ENCODE measurements at regions not wholly inside any gene's neighbourhood (a gene's known extent, or its start where the extent isn't known, plus 50 kb on each side); places are given as distances from the start of the nearest gene placed in this dataset.

GRCh38 chr13:74450964-74451363 is 316.8 kb upstream of the KLF12 start:
- no peak for DNase-seq

DNA sequence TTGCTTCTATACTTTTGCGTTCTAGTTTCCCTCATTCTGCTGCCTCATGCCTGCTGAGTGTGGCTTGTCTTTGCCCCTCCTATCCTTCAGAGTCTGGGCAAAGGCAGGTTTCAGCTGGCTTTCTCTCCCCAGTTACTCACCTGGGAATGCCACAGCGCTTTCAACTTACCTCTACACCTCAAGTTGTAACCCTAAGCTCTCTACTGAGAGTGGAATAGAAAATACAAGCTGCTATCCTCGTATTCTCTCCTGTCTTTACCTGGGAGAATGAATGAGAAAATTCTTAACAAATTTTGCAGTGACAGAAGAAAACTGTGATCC is 316.3 kb upstream of the KLF12 start:
- no peak for DNase-seq

DNA sequence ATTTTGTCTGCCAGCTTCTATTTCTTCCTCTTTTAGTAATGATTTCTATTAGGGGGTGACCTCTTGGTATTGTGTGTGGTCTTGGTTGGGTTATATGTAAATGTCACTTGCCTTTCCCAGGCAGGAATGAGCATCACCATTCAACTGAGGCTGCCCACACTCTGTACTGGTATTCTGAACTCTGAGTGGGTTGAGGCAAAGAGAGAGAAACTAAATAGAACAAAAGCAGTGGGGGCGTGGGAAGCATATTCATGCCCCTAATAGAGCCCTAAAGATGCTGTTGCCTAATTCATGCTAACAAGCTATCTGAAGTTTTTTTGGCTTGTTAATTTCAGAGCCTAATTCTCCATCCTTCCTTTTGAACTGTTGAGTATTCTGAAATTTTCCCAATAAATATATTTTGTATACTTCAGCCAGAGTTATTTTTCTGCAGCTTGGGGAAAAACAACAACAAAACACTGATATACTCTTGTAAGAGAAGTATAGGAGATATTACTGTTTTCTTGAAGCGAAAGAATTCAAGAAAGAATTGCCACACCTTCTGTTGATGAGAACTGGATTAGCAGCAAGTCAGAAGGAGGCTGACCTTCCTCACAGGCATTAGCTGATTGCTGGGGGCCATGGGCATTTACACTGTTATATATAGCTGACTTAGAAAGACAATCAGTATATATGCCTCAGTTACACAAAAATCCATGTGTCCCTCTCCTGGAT is 315.8 kb upstream of the KLF12 start:
- DNase-seq, result no peak

DNA sequence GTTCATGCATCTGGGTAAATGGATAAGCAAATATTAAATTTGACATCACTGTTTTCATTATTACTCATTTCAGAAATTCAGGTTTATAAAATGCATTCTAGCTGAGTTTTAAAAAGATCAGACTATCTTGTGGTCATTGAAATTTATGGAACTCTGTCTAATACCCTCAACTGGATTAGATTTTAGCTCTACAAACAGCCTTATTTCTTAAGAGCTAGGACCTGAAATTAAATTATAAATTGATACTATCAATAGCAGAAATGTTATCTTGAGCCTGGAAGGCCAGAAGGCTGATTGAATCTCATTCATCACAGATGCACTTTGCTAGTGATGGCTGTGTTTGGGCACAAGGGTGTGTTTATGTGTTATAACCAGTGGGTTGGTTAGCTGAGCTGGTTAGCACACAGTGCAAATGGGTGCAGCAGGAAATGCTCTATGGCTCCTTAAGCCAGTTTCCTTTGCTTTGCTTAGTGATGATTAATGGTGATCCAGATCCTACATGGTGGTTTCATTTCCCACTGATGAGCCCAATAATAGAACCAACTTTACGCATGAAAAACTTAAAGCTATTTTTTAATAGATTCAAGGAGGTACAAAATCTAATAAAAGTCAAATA is 310.8 kb upstream of the KLF12 start:
- DNase-seq, result no peak

DNA sequence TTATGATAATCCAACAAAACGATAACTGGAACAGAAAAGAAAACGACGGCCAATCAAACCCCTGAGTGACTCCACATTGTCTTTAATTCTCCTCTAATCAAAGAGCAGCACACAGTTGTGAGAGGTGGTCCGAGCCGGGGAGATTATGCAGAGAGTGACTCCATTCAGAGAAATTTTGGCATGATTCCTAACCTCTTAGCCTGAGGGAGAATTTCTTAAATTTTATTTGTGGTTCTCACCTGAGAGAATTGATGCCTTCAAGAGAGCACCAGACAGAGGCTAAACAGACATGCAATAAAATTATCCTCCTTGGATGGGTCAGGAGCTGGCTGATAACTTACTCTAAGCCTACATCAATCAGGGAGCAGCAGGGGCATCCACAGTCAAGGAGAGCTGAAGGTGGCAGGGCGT is 310.0 kb upstream of the KLF12 start:
- DNase-seq, result no peak

GRCh38 chr13:74443631-74444030 is 309.4 kb upstream of the KLF12 start:
- no peak for DNase-seq

DNA sequence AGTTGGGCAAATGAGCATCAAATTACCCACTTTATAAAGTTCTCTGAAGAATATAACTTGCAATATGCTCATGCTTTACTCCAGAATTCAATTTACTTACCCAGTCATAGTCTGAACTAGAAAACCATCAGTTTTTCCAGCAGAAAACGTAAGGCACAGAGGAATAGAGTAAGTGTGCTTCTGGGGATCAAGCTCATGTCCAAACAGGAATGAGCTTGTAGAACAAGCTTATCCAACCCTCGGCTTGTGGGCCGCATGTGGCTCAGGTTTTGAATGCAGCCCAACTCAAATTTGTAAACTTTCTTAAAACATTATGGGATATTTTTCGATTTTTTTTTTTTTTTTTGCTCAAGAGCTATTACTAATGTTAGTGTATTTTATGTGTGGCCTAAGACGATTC is 308.5 kb upstream of the KLF12 start:
- no peak for DNase-seq

- no peak for DNase-seq
Measured at GRCh38 chr13:74438901-74439300, 304.7 kb upstream of the KLF12 start.

DNA sequence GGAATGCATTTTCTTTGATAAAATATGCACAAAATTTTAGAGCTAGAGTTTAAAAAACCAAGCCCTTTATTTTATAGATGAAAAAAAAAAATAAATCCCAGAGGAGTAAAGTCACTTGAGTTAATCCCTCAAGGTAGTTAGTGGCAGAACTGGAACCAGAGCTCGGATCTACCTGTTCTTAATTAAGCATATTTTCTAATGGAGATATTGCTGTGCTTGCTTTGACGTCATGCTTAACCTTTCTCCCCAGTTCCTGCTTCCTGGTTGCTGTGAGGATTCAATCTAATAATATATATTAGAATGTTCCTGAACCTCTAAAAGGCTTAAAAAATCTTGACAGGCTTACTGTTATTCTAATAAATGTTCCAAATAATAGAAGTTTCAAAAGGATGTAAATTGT is 300.6 kb upstream of the KLF12 start:
- DNase-seq, result no peak

GRCh38 chr13:74424455-74424854 is 290.3 kb upstream of the KLF12 start:
- no peak for DNase-seq

DNA sequence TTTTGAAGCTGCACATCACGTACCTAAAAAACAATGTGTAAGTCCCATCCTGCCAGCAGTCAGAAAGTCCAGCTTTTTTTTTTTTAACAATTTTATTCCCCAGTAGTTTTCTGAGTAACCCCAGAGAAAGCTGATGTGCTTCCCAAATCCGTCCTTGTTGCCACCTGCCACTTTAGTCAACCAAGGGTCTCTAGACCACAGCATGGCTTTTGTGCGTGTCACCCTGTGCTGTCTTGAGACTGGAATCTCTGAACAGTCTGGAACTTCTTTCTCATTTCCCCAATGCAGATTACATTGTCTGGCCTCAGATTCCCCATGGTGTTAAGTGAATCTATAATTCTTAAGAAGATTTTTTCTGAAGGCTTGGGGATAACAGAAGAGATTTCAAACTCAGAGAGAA is 289.2 kb upstream of the KLF12 start:
- no peak for DNase-seq

DNA sequence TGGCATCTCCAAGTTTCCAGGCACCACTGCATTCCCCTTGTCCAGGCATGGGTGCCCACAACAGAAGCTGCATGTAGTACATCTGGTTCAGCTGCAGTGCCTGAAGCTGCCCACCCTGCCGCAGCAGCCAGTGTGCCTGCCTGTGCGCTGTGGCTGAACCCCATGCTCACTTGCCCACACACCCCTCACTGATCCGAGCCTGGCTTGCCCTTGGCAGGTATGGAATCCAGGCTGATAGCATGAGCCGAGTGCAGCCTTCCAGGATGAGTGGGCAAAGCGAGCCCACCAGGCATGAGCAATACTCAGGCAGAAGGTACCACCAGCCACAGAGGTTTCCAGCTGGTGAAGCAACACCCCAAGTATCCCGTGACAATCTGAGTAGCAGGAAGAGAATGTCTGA is 280.3 kb upstream of the KLF12 start:
- DNase-seq, result no peak

GRCh38 chr13:74413482-74413881 is 279.3 kb upstream of the KLF12 start:
- DNase-seq, result no peak

DNA sequence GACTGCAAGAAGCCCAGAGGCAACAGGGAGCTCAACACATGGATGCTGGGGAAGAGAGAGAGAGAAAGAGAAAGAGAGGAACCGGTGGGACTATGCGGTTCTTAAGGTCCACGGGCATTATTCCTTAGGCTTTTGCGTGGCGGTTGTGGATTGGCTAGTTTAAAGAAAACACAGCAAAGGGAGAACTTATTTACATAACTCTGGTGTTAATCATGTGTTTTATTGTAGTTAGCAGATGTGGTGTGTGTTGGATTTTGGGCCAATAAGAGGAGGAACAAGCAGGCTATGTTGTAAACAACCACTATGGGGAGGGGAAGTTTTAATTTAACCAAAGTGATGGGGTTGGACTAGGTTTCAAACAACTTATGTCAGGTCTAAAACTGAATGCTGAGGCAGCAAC is 275.3 kb upstream of the KLF12 start:
- DNase-seq, result no peak

DNA sequence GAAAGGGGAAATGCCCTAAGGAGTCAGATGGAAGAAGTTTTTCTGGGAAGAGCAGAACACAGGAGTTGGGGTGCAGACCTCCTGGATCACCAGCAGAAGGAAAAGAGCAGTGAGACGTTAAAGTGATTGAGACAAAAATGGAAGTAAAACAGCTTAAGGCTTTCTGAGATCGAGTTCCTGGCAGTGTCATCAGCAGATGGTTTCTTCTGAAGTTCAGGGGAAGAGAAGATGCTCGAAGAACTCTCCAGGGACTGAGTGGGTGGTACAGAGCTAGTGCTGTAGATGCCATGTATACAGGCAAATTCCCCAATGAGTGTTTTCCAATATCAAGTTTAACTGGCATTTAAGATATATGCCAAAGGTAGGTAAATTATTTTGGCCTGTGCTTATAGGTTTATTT is 272.2 kb upstream of the KLF12 start:
- DNase-seq, result no peak

GRCh38 chr13:74398599-74398998 is 264.4 kb upstream of the KLF12 start:
- no peak for DNase-seq

DNA sequence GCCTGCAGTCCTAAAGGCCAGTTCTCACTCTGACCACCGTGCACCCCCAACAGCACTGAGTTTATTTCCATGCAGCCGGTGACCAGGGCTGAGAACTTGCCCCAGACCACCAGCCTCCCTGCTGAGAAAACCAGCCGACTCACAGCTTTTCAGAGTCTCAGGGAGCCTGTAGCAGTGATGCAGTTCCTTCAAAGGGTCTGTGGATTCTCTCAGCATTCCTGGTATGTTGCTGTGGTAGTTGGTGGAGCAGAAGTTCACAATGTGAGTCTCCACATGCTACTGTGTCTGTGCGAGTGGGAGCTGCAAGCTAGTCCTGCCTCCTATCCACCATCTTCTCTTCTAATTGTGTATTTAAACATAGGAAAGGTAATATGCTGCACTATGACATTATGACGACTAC is 254.9 kb upstream of the KLF12 start:
- DNase-seq, result no peak

DNA sequence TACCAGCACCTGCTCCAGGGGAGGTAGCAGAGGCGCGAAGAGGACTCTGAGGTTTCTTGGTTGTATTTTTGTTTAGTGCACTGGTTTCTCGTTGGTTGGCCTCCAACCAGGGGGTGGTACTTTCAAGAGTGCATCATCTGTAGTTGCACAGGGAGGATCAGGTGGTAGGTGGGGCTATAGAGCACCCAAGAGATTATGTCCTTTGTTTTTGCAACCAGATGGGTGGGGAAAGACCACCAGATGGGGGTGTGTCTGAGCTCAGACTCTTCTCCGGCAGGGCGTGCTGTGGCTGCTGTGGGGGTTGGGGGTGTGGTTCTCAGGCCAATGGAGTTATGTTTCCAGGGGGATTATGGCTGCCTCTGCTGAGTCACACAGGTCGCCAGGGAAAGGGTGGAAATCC is 254.4 kb upstream of the KLF12 start:
- no peak for DNase-seq

GRCh38 chr13:74372511-74372910 is 238.3 kb upstream of the KLF12 start:
- no peak for DNase-seq

- DNase-seq, result no peak
Measured at GRCh38 chr13:74367193-74367592, 233.0 kb upstream of the KLF12 start.

DNA sequence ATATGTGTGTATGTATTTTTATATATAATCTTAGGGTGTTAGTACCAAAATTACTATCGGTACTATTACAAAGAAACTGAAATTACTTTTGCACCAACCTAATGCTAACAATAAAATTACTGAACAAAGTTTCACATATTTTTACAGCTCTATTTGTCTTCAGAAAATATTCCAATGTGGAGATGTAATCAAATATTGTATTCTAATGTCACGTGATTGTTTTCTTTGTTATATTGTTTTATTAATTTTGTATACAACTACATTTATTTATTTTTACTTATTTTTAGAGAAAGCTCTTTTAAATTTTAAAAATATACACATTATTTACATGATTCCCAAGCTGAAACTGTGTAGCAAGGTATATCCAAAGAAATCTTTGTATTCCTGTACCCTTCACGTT is 227.1 kb upstream of the KLF12 start:
- no peak for DNase-seq

DNA sequence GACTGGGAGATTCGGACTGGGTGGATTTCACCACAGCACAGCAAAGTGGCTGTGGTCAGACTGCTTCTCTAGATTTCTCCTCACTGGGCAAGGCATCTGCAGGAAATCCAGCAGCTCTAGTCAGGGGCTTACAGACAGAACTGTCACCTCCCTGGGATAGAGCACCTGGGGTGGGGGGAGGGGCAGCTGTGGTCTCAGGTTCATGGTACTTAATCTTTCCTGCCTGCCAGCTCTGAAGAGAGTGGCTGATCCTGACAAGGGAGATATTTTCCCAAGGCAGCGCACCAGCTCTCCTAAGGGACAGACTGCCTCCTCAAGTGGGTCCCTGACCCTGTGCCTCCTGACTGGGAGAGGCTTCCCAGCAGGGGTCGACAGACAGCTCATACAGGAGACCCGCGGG is 212.8 kb upstream of the KLF12 start:
- DNase-seq, result no peak

DNA sequence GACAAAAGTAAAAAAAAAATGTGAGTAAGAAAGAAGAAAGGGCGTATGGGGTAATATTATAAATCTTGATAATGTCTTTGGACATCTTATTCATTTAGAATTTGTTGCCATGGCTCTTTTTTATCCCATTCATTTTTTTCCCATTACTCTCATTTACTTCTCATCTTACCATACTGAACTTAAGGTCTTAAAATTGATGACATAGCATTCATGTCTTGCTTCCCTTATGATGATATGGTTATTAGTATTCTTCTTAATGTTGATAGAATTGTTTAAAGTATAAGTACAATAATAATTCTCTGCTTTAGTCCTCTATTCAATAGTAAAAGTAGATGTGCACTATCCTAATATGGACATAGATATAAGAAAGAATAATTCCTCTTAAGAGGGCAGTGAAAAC is 204.1 kb upstream of the KLF12 start:
- no peak for DNase-seq

DNA sequence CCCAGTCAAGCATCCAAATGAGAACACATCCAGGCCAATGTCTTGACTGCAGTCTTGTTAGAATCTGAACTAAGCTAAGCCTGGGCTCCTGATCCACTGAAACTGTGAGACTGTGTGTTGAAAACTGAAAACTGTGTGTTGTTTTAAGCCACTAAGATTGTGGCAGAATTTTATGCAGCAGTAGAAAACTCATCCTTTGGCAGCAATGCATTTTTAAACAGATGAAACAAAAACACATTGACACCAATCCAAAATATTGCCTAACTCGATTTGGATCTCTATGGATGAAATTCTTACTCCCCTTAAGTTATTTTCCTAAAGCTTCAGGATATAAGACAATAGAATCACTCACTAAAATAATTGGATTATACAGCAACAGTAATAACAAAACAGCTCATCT is 202.3 kb upstream of the KLF12 start:
- no peak for DNase-seq

GRCh38 chr13:74335370-74335769 is 201.2 kb upstream of the KLF12 start:
- DNase-seq, result no peak

All from hematopoietic multipotent progenitor cell treated with erythropoietin and hydrocortisone succinate and interleukin-3 and kit ligand, for 8 days (in vitro differentiated cells).